ENCODE measurements at regions not wholly inside any gene's neighbourhood (a gene's known extent, or its start where the extent isn't known, plus 50 kb on each side); places are given as distances from the start of the nearest gene placed in this dataset.
A peak's percentile ranks its signal among the peaks of the same experiment; 100 is the strongest.

GRCh38 chr7:33701189-33701740 lies 204.1 kb upstream of the BMPER start:
- no peak for DNase-seq (ENCODE audit: low read depth)

GRCh38 chr7:33701927-33702326 lies 203.4 kb upstream of the BMPER start:
- DNase-seq (ENCODE audit: low read depth) = no peak

DNA sequence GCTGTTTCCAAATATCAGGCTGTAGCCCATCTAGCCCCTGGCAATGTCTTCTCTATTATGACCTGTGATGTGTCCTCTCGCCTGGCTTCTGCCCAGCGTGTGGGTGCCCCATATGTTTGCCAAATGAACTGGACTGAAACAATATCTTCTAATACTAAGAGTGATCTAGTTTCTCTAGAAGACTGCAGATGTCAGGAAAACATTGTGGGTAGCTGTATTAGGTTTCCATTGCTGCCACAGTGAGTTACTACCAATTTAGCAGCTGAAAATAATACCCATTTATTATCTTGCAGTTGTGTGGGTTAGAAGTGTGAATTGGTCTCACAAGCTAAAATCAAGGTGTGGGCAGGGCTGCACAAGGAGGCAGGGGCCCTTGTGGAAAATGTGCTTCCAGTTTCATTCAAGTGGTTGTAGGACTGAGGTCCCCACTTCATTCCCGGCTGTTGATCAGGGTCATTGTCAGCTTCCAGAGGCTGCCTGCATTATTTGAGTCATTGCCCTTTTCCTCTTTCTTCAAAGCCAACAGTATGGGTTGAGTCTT lies 202.8 kb upstream of the BMPER start:
- DNase-seq (ENCODE audit: low read depth) = no peak

GRCh38 chr7:33705333-33705833 lies 200.0 kb upstream of the BMPER start:
- DNase-seq (ENCODE audit: low read depth) = no peak

- no peak for DNase-seq (ENCODE audit: low read depth)
Measured at GRCh38 chr7:33706186-33706585, 199.2 kb upstream of the BMPER start.

GRCh38 chr7:33706771-33707200 lies 198.6 kb upstream of the BMPER start:
- DNase-seq (ENCODE audit: low read depth) = no peak

- no peak for DNase-seq (ENCODE audit: low read depth)
Measured at GRCh38 chr7:33707427-33707826, 197.9 kb upstream of the BMPER start.

DNA sequence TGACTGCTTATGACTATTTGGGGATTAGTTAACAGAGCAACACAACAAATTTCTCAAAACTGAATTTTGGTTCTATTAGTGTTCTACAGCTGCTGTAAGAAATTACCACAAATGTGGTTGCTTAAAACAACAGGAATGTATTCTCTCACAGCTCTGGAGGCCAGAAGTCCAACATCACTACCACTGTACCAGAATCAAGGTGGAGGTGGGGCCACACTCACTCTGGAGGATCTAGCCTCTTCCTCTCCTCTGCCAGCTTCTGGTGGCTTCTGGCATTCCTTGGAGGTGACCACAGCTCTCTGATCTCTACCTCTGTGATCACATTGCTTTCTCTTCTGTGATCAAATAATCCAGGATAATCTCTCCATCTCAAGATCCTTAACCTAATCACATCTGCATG lies 194.7 kb upstream of the BMPER start:
- DNase-seq (ENCODE audit: low read depth) = peak; percentile 10

- DNase-seq (ENCODE audit: low read depth) = no peak
Measured at GRCh38 chr7:33711231-33712019, 193.9 kb upstream of the BMPER start.

DNA sequence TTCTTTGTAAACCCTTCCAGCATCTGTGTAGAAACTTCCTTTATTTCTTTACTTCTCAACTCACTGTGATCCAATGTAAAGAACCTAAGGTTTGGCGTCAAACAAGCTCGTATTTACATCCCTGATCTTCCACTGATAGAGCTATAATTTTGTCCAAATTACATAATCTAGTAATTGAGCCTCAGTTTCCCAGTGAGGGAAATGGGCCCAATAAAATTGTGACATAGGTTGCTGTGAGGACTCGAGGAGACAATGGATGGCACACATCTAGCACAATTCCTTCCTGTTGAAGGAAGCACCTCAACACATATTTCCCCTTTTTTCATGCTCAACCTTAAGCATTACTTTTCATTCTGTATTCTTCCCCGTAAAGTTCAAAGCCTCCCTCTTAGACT lies 193.3 kb upstream of the BMPER start:
- no peak for DNase-seq (ENCODE audit: low read depth)

GRCh38 chr7:33714208-33714607 lies 191.1 kb upstream of the BMPER start:
- DNase-seq (ENCODE audit: low read depth) = no peak

- DNase-seq (ENCODE audit: low read depth) = peak; percentile 70
Measured at GRCh38 chr7:33716581-33717477, 188.5 kb upstream of the BMPER start.

- no peak for DNase-seq (ENCODE audit: low read depth)
Measured at GRCh38 chr7:33719059-33719581, 186.2 kb upstream of the BMPER start.

- DNase-seq (ENCODE audit: low read depth) = no peak
Measured at GRCh38 chr7:33720139-33720538, 185.2 kb upstream of the BMPER start.

DNA sequence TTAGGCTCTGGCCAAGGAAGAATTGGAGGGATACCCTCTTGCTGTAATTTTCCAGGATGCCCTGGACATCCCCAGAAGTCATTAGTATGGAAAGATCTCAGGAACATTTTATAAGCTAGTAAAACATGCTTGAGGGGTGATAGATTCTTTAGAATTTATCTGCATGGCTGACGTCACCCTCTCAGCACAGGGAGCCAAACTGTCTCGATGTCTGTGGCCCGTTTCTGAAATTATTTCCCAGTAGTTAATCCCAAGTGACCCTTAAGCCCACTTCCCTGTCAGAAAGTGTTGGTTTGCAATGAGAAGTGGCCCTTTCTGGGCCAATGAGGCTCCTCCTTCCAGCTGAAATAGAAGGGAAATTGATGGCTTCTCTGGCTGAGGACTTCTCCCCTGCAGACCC lies 184.5 kb upstream of the BMPER start:
- no peak for DNase-seq (ENCODE audit: low read depth)

DNA sequence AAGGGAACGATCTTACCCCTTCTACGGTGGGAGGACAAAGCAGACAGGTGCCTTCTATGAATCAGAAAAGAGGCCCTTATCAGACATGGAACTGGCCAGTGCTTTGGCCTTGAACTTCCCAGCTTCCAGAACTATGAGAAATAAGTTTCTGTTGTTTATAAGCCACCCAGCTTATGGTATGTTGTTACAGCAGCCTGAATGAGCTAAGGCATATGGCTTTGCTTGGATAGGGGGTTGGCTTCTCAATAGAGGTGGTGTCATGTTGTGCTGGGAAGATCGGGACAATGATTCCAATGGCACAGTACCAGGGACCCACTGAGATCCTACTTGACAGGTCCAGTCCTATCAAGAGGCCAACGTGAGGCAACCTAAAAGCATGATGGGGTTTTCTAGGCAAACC lies 183.4 kb upstream of the BMPER start:
- DNase-seq (ENCODE audit: low read depth) = no peak

- peak; percentile 38 for DNase-seq (ENCODE audit: low read depth)
Measured at GRCh38 chr7:33722383-33723101, 182.8 kb upstream of the BMPER start.

DNA sequence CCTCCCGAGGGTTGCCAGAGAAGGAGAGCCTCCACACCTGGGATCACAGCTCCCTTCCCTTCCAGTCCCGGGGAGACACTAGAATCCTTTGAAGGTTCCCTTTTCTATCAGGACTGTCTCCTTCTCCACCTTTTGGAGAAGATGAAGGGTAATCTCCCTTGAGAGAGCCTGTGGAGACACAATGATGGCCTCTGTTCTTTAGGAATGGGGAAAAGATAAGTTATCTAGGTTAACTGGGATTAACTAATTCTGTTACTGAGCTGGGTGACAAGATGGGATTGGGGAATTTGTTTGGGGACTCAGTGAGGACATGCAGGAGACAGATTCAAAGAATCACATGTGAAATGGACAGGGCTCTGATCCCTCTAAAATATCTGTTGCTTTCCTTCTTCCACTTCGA lies 181.1 kb upstream of the BMPER start:
- no peak for DNase-seq (ENCODE audit: low read depth)

- no peak for DNase-seq (ENCODE audit: low read depth)
Measured at GRCh38 chr7:33725111-33726025, 180.0 kb upstream of the BMPER start.

DNA sequence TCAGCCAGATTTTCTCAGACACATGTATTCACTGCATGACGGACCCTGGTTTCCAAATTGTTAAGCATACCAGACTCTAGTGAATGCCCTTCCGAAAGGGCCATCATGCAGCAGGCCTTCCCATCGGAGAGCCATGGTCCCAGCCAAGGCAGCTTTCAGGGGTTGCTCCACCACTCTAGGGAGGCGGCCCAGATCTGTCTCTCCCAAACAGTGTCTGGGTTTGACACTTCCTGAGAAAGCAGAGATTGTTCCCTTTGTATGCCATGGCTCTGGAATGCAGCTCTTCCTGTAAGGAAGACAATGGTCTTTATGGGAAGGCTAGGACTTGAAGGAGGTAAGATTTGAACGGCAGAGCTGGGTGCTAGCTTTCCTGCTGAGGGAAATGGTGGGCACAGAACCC lies 178.8 kb upstream of the BMPER start:
- DNase-seq (ENCODE audit: low read depth) = no peak

Measured in iris pigment epithelial cell (primary cell).